OCI-LY1 (cell line): ENCODE measurements at regions not wholly inside any gene's neighbourhood (a gene's known extent, or its start where the extent isn't known, plus 50 kb on each side); places are given as distances from the start of the nearest gene placed in this dataset.

ENCODE experiments used
- H2AFZ ChIP-seq: fragments of 200-600 bp; sonication (generic), shearing (Covaris generic); 2 replicates; pipeline ENCODE4 v1.6.0; 2014; ENCODE audit warnings: antibody characterized with exemption, mild to moderate bottlenecking, low read length
- H3F3A ChIP-seq: fragments of 200-600 bp; sonication (generic), shearing (Covaris generic); 2 replicates; pipeline ENCODE4 v1.6.0; 2014; ENCODE audit warnings: mild to moderate bottlenecking, antibody characterized with exemption, low read length, moderate library complexity; ENCODE audit not compliant: insufficient read depth
- H3K27ac ChIP-seq: fragments of 200-600 bp; sonication (generic); 2 replicates; pipeline ENCODE4 v1.5.1; 2014; ENCODE audit warnings: low read length, mixed run types, mild to moderate bottlenecking, low read depth; ENCODE audit not compliant: poor library complexity, severe bottlenecking
- H3K27me3 ChIP-seq: fragments of 200-600 bp; sonication (generic); 2 replicates; pipeline ENCODE4 v1.6.0; 2014; ENCODE audit warnings: antibody characterized with exemption, mild to moderate bottlenecking, low read length, moderate library complexity; ENCODE audit not compliant: insufficient read depth
- H3K36me3 ChIP-seq: fragments of 200-600 bp; sonication (generic); 2 replicates; pipeline ENCODE4 v1.6.1; 2014; ENCODE audit warnings: mild to moderate bottlenecking, antibody characterized with exemption, low read length, moderate library complexity, mixed read lengths; ENCODE audit not compliant: insufficient read depth
- H3K4me1 ChIP-seq: fragments of 200-600 bp; sonication (generic); 2 replicates; pipeline ENCODE4 v1.5.1; 2014; ENCODE audit warnings: mild to moderate bottlenecking, low read length, moderate library complexity; ENCODE audit not compliant: insufficient read depth, severe bottlenecking
- H3K4me2 ChIP-seq: fragments of 200-600 bp; sonication (generic), shearing (Covaris generic); 2 replicates; pipeline ENCODE4 v1.6.1; 2014; ENCODE audit warnings: low read length
- H3K4me3 ChIP-seq: fragments of 200-600 bp; sonication (generic); 2 replicates; pipeline ENCODE4 v1.5.1; 2014; ENCODE audit warnings: low read length, low read depth, mild to moderate bottlenecking, mixed read lengths; ENCODE audit not compliant: poor library complexity, severe bottlenecking
- H3K79me2 ChIP-seq: fragments of 200-600 bp; shearing (Covaris generic); 2 replicates; pipeline ENCODE4 v1.6.1; 2016; ENCODE audit warnings: mixed run types, low read length, mixed read lengths; ENCODE audit not compliant: insufficient read depth
- H3K9ac ChIP-seq: fragments of 200-600 bp; sonication (generic), shearing (Covaris generic); 2 replicates; pipeline ENCODE4 v1.6.1; 2014; ENCODE audit warnings: mild to moderate bottlenecking, low read length, mixed read lengths
- H3K9me2 ChIP-seq: fragments of 200-600 bp; sonication (generic), shearing (Covaris generic); 2 replicates; pipeline ENCODE4 v1.6.1; 2014; ENCODE audit warnings: low read depth, mild to moderate bottlenecking, low read length, mixed read lengths
- H3K9me3 ChIP-seq: fragments of 200-600 bp; shearing (Covaris generic); 2 replicates; pipeline ENCODE4 v1.6.1; 2014; ENCODE audit warnings: low read length, mixed read lengths
- H4K20me1 ChIP-seq: fragments of 200-600 bp; sonication (generic), shearing (Covaris generic); 2 replicates; pipeline ENCODE4 v1.6.0; 2016; ENCODE audit warnings: mild to moderate bottlenecking, low read length; ENCODE audit not compliant: insufficient read depth
- CTCF ChIP-seq: fragments of 200-600 bp; sonication (generic), shearing (Covaris generic); IDR thresholded peaks from 2 replicates; pipeline ENCODE4 v1.5.1; 2017; ENCODE audit warnings: mild to moderate bottlenecking, antibody characterized with exemption, low read length, moderate library complexity, mixed read lengths
- EZH2 ChIP-seq: fragments of 200-600 bp; sonication (generic), shearing (Covaris generic); IDR thresholded peaks from 2 replicates; pipeline ENCODE4 v1.8.0; 2017; ENCODE audit warnings: borderline replicate concordance, mixed run types, mild to moderate bottlenecking, antibody characterized with exemption, low read length, moderate library complexity, mixed read lengths

GRCh38 chr3:17931131-17931530 is 188.7 kb upstream of the TBC1D5 start:
- H3K9me3 ChIP-seq = no peaks in the 10 kb centered on the region
- H4K20me1 ChIP-seq = no peaks in the 10 kb centered on the region
- H3F3A ChIP-seq = no peaks in the 10 kb centered on the region
- no peak overlapping the region for H2AFZ ChIP-seq
- no peaks in the 10 kb centered on the region for H3K4me1 ChIP-seq
- TF ChIP-seq CTCF (no peak), EZH2 (no peak)
- 0 out of 2 replicates have a peak, but pooled peaks cover 3% of the 10 kb centered on the region for H3K27me3 ChIP-seq
- no peaks in the 10 kb centered on the region for H3K79me2 ChIP-seq
- H3K9me2 ChIP-seq = no peaks in the 10 kb centered on the region
- no peak overlapping the region for H3K9ac ChIP-seq
- no peaks in the 10 kb centered on the region for H3K36me3 ChIP-seq
- no peak overlapping the region for H3K4me3 ChIP-seq
- no peak overlapping the region for H3K27ac ChIP-seq
- H3K4me2 ChIP-seq = no peak overlapping the region

GRCh38 chr3:17928502-17929145 is 186.2 kb upstream of the TBC1D5 start:
- H3K4me3 ChIP-seq = no peak overlapping the region
- TF ChIP-seq CTCF (no peak), EZH2 (no peak)
- no peaks in the 10 kb centered on the region for H3K9me3 ChIP-seq
- H3K79me2 ChIP-seq = no peaks in the 10 kb centered on the region
- no peak overlapping the region for H3K27ac ChIP-seq
- no peak overlapping the region for H3K4me2 ChIP-seq
- H3K9ac ChIP-seq = no peak overlapping the region
- H3K36me3 ChIP-seq = no peaks in the 10 kb centered on the region
- no peaks in the 10 kb centered on the region for H3K4me1 ChIP-seq
- no peak overlapping the region for H2AFZ ChIP-seq
- no peaks in the 10 kb centered on the region for H3K27me3 ChIP-seq
- H3K9me2 ChIP-seq = no peaks in the 10 kb centered on the region
- H3F3A ChIP-seq = no peaks in the 10 kb centered on the region
- no peaks in the 10 kb centered on the region for H4K20me1 ChIP-seq

- no peaks in the 10 kb centered on the region for H3K9me3 ChIP-seq
Measured at GRCh38 chr3:17927036-17927435, 184.6 kb upstream of the TBC1D5 start.

More at GRCh38 chr3:17927036-17927435, 184.6 kb upstream of the TBC1D5 start:
- no peak overlapping the region for H2AFZ ChIP-seq
- H3K4me3 ChIP-seq = no peak overlapping the region
- no peaks in the 10 kb centered on the region for H4K20me1 ChIP-seq
- no peaks in the 10 kb centered on the region for H3K79me2 ChIP-seq
- H3K4me1 ChIP-seq = no peaks in the 10 kb centered on the region
- H3K9me2 ChIP-seq = no peaks in the 10 kb centered on the region
- no peak for TF ChIP-seq CTCF
- no peak for TF ChIP-seq EZH2
- H3K4me2 ChIP-seq = no peak overlapping the region
- H3K27ac ChIP-seq = no peak overlapping the region
- H3K36me3 ChIP-seq = no peaks in the 10 kb centered on the region
- no peak overlapping the region for H3K9ac ChIP-seq
- no peaks in the 10 kb centered on the region for H3K27me3 ChIP-seq
- no peaks in the 10 kb centered on the region for H3F3A ChIP-seq
